Stimulated activated CD8-positive, alpha-beta memory T cell treated with anti-CD3 and anti-CD28 coated beads, Interleukin-4, amount 100 ng/mL, for 24 hours (primary cell): ENCODE measurements at regions not wholly inside any gene's neighbourhood (a gene's known extent, or its start where the extent isn't known, plus 50 kb on each side); places are given as distances from the start of the nearest gene placed in this dataset.

Source experiments
- DNase-seq: peaks from one replicate; pipeline ENCODE4 v3.0.0-alpha.2; 2020; ENCODE audit warnings: low read depth

GRCh38 chr2:220168891-220169546 lies 541.6 kb downstream of the SLC4A3 start:
- no peak for DNase-seq

DNA sequence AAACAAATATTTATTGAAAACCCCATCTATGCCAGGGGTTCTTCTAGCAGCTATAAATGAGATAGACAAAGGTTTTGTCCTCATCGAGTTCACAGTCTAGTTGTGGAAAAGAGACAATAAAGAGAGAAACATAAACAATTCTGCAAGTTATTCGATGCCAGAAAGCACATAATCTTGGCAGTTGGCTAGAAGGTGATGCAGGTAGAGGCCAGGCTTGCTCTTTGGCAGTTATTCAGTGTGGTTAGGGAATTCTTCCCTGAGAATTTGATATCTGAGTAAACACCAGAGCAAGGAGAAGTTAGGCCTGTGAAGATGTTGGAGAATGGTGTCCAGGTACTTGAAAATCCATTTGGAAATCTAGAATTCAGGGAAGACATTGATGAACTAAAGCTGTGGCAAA lies 547.4 kb downstream of the SLC4A3 start:
- no peak for DNase-seq

- DNase-seq, result no peak
These were observed 548.5 kb downstream of the SLC4A3 start for GRCh38 chr2:220175967-220176366.

- no peak for DNase-seq
These were observed 551.7 kb downstream of the SLC4A3 start for GRCh38 chr2:220178991-220179695.

GRCh38 chr2:220181165-220181564 lies 553.7 kb downstream of the SLC4A3 start:
- DNase-seq, result no peak

GRCh38 chr2:220182790-220183189 lies 555.4 kb downstream of the SLC4A3 start:
- no peak for DNase-seq

DNA sequence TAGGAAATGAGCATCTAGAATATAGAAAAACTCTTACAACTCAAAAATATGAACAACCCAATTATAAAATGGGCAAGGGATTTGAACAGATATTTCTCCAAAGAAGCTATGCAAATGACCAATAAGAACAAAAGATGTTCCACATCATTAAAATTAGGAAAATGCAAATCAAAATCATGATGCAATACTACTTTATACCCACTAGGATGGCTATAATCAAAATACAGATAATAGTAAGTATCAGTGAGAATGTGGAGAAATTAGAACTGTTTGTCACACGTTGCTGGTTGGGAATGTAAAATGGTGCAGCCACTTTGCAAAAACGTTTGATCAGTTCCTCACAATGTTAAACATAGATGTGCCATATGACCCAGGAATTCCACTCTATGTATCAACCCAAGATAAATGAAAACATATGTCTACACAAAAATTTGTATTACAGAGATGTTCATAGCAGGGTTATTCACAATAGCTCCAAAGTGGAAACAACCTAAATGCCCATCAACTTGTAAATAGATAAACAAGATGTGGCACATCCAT lies 558.4 kb downstream of the SLC4A3 start:
- no peak for DNase-seq

- no peak for DNase-seq
These were observed 560.6 kb downstream of the SLC4A3 start for GRCh38 chr2:220188031-220188430.

- DNase-seq, result no peak
These were observed 563.6 kb downstream of the SLC4A3 start for GRCh38 chr2:220191031-220191430.

DNA sequence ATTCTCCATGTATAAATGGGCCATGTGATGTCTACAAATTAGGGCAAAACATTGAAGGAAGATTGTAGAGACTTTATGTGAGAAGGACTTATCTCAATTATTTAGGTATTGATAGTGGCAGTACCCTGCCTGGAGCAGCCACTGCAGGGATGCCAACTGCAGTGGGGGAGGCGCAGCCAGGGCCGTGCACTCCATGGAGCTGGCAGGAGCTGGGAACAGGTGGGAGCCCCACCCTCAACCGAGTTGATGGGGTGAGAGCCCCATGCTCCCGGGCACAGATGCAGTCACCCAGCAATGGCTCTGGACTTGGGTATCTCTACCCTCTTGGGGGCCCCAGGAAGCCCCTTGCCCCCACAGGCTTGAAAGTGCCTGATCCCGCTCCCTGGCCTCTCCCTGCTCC lies 564.3 kb downstream of the SLC4A3 start:
- DNase-seq, result no peak

- no peak for DNase-seq
These were observed 565.7 kb downstream of the SLC4A3 start for GRCh38 chr2:220192994-220193753.

GRCh38 chr2:220194630-220195584 lies 567.5 kb downstream of the SLC4A3 start:
- DNase-seq, result no peak

DNA sequence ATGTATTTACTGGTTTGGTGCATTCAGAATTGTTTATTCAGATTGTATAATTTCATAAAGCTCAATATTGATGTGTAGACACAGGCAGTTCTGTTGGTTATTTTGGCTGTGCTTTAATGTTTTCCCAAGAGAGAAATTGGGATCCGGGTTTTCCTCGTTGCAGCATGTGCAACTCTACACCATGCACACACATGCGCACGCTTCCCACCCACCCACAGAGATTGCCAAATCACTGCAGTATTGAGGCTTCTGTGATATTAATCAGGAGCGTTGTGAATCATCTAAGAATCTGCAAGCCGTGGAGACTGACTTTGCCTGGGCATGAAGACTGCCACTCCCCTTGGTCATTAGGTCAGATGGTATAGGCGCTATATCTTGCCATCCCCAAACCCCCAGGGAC lies 571.5 kb downstream of the SLC4A3 start:
- DNase-seq, result no peak

DNA sequence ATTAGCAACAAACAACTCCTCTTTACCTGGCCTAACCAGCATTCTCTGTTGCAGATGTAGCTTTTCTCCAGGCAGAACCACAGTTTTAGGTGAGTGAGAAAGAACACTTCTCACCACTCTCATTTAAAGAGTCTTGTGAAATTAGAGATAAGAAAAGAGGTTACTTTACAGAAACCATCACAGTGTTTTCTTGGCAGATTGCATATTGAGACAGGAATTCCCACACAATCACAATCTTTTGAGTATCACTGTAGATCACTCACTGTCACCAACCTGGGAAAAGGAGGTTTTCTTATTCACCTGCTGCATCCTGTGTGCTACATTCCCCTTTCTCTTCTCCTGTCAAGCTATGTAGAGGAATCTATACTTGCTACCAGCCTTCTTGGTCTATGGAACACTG lies 574.6 kb downstream of the SLC4A3 start:
- DNase-seq, result no peak

GRCh38 chr2:220209093-220209492 lies 581.7 kb downstream of the SLC4A3 start:
- no peak for DNase-seq

GRCh38 chr2:220209751-220210150 lies 582.3 kb downstream of the SLC4A3 start:
- DNase-seq, result no peak

DNA sequence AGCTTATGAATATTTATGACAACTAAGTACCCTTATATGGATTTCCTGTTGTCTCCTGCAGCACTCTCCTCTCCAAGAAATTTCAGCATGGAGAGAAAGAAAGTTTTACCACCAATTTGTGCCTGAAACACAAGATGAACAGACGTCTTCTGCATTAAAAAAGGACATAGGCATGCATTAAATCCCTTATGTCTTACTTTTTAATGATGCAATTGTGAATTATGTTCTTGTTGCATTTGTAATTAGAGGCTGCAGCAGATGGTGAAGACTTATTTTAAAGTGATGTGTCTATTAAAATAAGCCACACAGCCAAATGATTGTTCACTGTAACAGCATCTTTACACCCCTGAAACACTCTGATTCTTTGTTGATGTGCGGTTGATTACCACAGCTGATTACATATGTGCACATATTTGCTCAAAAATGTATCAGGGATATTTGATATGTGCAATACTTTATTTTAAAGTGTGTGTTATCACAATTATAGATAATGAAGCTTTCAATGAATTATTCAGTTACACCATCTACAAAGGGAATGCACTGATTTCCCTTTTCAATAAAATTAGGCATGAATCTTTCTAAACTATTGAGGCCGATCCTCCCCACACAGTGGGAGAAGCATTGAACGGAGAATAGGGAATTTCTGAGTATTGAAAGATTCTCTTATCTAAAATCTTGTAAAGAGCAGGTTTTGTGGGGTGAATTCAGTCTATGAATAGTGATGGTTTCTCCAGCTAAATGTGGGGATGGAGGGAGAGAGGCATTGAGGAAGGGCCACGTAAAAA lies 585.1 kb downstream of the SLC4A3 start:
- no peak for DNase-seq

DNA sequence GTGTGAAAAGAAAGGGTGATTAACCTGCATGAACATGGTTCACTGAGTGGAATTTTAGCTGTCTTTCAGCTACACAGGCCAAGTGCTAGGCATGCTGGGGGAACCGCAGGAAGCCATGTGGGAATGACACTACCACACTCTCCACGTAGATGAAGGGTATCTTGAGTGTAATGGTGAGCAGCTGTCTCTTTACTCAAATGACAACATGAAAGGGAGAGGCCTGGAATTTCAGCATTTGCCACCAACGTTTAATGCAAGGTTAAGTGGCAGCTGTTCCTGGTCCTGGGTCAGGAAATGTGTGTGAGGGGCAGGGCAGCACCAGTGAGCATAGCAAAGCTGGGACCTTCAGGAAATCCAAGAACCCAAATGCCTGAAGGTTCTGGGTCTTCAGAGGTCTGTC lies 588.4 kb downstream of the SLC4A3 start:
- no peak for DNase-seq

- DNase-seq, result no peak
These were observed 591.9 kb downstream of the SLC4A3 start for GRCh38 chr2:220219371-220219770.

- no peak for DNase-seq
These were observed 592.6 kb downstream of the SLC4A3 start for GRCh38 chr2:220220009-220220408.

DNA sequence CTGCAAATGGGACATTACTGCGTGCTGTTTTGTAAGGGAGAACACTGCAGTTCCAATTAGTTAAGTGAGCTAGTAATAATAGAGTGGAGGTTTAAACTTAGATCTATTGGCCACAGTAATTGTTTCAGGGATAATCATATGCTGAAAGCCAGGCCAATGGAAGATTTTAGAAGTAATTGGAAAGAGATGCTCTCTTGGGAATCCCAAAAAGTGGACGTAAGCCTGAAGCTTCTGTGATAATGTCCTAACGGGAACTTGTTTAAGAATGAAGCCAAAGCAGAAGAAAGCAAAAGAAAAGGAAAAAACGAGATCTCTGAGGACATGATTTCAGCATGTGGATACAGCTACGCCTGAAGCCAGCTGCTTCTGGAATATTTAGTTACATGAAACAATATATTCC lies 594.6 kb downstream of the SLC4A3 start:
- DNase-seq, result no peak
